Common myeloid progenitor, CD34-positive (primary cell): ENCODE measurements at regions not wholly inside any gene's neighbourhood (a gene's known extent, or its start where the extent isn't known, plus 50 kb on each side); places are given as distances from the start of the nearest gene placed in this dataset.

Experiments used
- CTCF ChIA-PET: fragments of 350-600 bp; sonication (Branson Sonifier 250); formaldehyde crosslinking; loops from one replicate; lab custom pipeline; 2021; ENCODE audit warnings: antibody characterized with exemption; lab: Charles Lee
- POLR2A ChIA-PET: fragments of 350-600 bp; sonication (Branson Sonifier 250); formaldehyde crosslinking; loops from one replicate; lab custom pipeline; 2021; ENCODE audit warnings: antibody characterized with exemption; lab: Charles Lee
- DNase-seq, 3 donors: peaks; one replicate each; pipeline versions ENCODE4 v3.0.0 to v3.0.0-alpha.2; 2013
- H3K27ac ChIP-seq, 2 experiments: 1 replicate in 1 of 2; 2 replicates in 1 of 2; pipeline ENCODE4 v1.7.0; 2013; ENCODE audit warnings: inconsistent platforms in 2 of 2, low read length in 2 of 2, mild to moderate bottlenecking in 2 of 2, low read depth in 1 of 2, moderate library complexity in 1 of 2; ENCODE audit not compliant: severe bottlenecking in 2 of 2, insufficient read depth in 1 of 2, poor library complexity in 1 of 2
- H3K27me3 ChIP-seq, 5 experiments: replicated peaks in 2 of 5; 1 replicate in 3 of 5; 2 replicates in 2 of 5; pipeline versions ENCODE4 v1.6.1 to v1.7.0; 2013; ENCODE audit warnings: low read length in 4 of 5, mild to moderate bottlenecking in 2 of 5, moderate library complexity in 2 of 5, inconsistent platforms in 1 of 5; ENCODE audit not compliant: insufficient read depth in 5 of 5, control insufficient read depth in 4 of 5
- H3K36me3 ChIP-seq, 4 experiments: 1 replicate in 2 of 4; 2 replicates in 2 of 4; pipeline versions ENCODE4 v1.6.1 to v1.7.0; 2013; ENCODE audit warnings: low read length in 3 of 4, control low read depth in 1 of 4, mild to moderate bottlenecking in 1 of 4; ENCODE audit not compliant: control insufficient read depth in 4 of 4, insufficient read depth in 4 of 4
- H3K4me1 ChIP-seq, 4 experiments: 1 replicate in 3 of 4; 2 replicates in 1 of 4; pipeline versions ENCODE4 v1.6.1 to v1.7.1; 2013; ENCODE audit warnings: low read length in 3 of 4, mild to moderate bottlenecking in 3 of 4, control low read depth in 1 of 4, inconsistent platforms in 1 of 4, moderate library complexity in 1 of 4; ENCODE audit not compliant: control insufficient read depth in 4 of 4, insufficient read depth in 4 of 4; ENCODE audit errors: control extremely low read depth in 1 of 4
- H3K4me3 ChIP-seq, 7 experiments: 1 replicate in 4 of 7; 2 replicates in 3 of 7; pipeline versions ENCODE4 v1.5.1 to v1.7.0; 2013; ENCODE audit warnings: mild to moderate bottlenecking in 7 of 7, low read length in 6 of 7, moderate library complexity in 6 of 7, inconsistent platforms in 2 of 7, low read depth in 2 of 7, control low read depth in 1 of 7; ENCODE audit not compliant: insufficient read depth in 4 of 7, control insufficient read depth in 1 of 7; ENCODE audit errors: extremely low read depth in 1 of 7
- H3K9me3 ChIP-seq, 5 experiments: 1 replicate in 4 of 5; 2 replicates in 1 of 5; pipeline versions ENCODE4 v1.6.1 to v1.7.1; 2013; ENCODE audit warnings: low read length in 4 of 5, mild to moderate bottlenecking in 2 of 5, inconsistent platforms in 1 of 5, low read depth in 1 of 5, moderate library complexity in 1 of 5; ENCODE audit not compliant: control insufficient read depth in 4 of 5, insufficient read depth in 2 of 5; ENCODE audit errors: control extremely low read depth in 1 of 5
- WGBS: methylation state at CpG from one replicate; pipeline ENCODE4 v1.1.5; 2013; ENCODE audit not compliant: insufficient coverage; 5-methylcytosine and 5-hydroxymethylcytosine counted together

DNA sequence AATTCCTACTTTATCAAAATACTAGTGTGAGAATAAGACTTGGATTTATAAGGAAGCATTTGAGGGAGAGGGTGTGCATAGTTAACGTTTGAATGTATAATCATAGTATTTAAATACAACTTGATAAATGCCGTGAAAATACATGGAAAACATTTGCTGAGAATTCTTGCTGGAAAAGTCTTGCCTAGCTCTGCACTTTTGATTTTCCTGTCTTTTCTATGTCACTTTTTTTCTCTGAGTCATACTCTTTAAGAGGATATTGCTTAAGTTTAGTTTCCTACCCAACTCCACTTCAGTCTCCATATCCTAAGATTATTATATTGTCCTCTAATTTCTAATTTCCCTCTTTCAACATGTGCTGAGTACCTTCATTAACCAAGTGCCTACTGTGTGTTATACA lies 616.6 kb upstream of the SEMA6A start:
- Histone ChIP-seq H3K27me3 (no peaks in the 10 kb centered on the region), H3K27ac (no peak overlapping the region), H3K36me3 (no peaks in the 10 kb centered on the region), H3K4me1 (no peaks in the 10 kb centered on the region), H3K9me3 (peaks cover 0 to 5% (median 0%) of the 10 kb centered on the region in 5 experiments), H3K4me3 (no peak overlapping the region)
- CTCF ChIA-PET = no interaction called here
- WGBS = no CpG with 5 or more reads among the region's 2 CpGs
- POLR2A ChIA-PET = no interaction called here
- DNase-seq = no peak

DNA sequence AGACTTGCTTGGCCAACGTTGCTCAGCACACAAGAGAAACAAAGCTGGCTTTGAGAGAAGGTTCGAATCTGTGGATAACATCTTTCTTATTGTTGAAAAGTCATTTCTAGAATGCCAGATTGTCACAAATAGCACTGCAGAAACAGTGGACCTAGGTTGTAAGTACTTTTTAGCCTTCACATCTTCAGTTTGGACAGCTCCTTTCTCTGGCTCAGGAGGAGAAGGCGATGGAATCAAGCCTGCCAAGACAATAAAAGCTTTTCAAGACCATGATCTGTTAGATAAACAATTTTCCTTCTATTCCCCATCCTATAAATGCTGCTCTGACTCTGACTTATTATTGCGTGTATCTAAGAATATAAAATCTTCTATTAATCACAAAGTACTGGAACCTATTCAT lies 615.2 kb upstream of the SEMA6A start:
- ChIA-PET CTCF (interaction anchor here (1.1 kb wide), 1 partner anchor 11 kb away, joined by 3 read pairs; no protein-coding TSS in a partner anchor), POLR2A (no interaction called here)
- H3K27ac ChIP-seq = no peak overlapping the region
- no peak for DNase-seq
- H3K4me1 ChIP-seq = no peaks in the 10 kb centered on the region
- no peaks in the 10 kb centered on the region for H3K36me3 ChIP-seq
- no peak overlapping the region for H3K4me3 ChIP-seq
- peaks cover 0 to 5% (median 0%) of the 10 kb centered on the region in 5 experiments for H3K9me3 ChIP-seq
- no peaks in the 10 kb centered on the region for H3K27me3 ChIP-seq
- WGBS = 93% methylated on average over 2 of the region's 4 CpGs

DNA sequence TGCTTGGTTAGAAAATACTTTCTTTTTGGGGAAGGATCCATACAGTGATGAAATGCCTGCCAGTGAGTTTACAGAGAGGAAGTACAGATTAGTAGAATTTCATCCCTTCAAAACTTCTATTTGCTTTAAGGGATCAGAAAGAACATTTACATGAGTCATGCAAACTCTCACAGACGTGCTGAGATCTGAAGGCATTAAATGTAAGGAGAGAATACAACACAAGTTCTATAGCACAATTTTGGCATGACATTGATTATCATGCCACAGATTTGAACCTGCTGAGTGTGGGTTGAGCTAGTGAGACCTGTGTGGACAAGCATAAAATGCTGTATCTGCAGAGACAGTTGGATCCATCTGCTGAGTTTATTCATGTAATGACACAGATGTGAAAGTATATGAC lies 613.6 kb upstream of the SEMA6A start:
- Histone ChIP-seq H3K4me3 (no peak overlapping the region), H3K36me3 (no peaks in the 10 kb centered on the region), H3K9me3 (no peaks in the 10 kb centered on the region), H3K4me1 (no peaks in the 10 kb centered on the region), H3K27ac (no peak overlapping the region), H3K27me3 (no peaks in the 10 kb centered on the region)
- ChIA-PET CTCF (no interaction called here), POLR2A (no interaction called here)
- no CpG with 5 or more reads among the region's 1 CpG for WGBS
- DNase-seq = no peak

DNA sequence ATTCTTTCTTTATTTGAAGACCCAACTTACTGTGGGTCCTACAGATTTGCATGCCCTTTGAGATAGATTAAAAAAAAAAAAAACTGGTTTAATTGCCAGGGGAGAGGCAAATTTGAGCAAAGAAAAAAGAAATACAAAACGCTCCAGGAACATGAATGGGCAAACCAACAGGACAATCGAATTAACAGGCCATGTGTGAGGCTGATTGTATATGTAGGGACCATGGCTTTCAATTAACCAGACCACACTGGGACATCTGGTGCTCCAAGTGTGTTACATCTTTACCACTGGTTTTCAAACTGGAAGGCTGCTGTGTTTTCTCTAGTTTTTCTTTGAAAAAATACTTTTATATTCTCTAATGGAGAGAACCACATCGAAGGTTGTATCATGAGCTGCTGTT lies 612.1 kb upstream of the SEMA6A start:
- ChIA-PET CTCF (no interaction called here), POLR2A (no interaction called here)
- 100% methylated on average over 2 of the region's 3 CpGs for WGBS
- no peak overlapping the region for H3K4me3 ChIP-seq
- no peaks in the 10 kb centered on the region for H3K36me3 ChIP-seq
- no peaks in the 10 kb centered on the region for H3K27me3 ChIP-seq
- H3K27ac ChIP-seq = no peak overlapping the region
- no peaks in the 10 kb centered on the region for H3K9me3 ChIP-seq
- no peaks in the 10 kb centered on the region for H3K4me1 ChIP-seq
- DNase-seq = no peak

DNA sequence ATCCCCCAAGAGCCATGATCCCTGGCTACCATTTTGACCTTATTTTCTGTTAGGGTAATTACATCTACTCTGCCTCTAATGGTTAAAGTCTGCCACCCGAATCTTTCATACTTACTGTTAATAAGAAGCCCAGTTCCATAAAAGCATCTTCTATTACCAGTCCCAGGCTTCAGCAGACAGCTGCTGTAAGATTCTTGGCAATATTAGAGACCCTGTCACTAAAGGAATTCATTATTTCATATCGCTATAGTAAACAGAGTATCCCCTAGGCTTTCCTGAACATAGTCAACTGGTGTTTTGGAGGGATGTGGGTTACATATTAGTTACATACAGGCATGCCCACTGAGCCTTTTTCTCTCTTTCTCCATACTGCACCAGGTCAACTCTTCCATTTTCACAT lies 608.7 kb upstream of the SEMA6A start:
- ChIA-PET CTCF (no interaction called here), POLR2A (no interaction called here)
- WGBS = 83% methylated on average over 1 of the region's 2 CpGs
- no peaks in the 10 kb centered on the region for H3K27me3 ChIP-seq
- no peak for DNase-seq
- no peaks in the 10 kb centered on the region for H3K36me3 ChIP-seq
- no peaks in the 10 kb centered on the region for H3K4me1 ChIP-seq
- no peaks in the 10 kb centered on the region for H3K9me3 ChIP-seq
- no peak overlapping the region for H3K4me3 ChIP-seq
- no peak overlapping the region for H3K27ac ChIP-seq

DNA sequence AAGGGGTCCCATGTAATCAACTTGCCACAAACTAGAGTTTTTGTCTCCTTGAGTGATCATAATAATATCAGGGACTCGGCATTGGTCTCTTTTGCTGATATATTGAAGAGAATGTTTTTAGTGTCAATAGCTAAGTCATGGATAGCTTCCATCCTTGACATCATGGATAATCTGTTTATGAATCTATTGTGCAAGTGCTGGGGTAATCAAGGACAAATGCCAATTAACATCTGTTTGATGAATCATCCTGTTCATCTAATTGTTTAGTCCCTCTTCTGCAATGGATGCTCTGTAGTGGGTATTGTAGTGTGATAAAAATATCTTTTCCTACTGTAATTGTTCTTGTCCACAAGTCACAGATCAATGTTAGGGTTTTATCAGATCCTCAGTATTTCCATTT lies 607.5 kb upstream of the SEMA6A start:
- Histone ChIP-seq H3K27me3 (no peaks in the 10 kb centered on the region), H3K4me3 (no peak overlapping the region), H3K36me3 (no peaks in the 10 kb centered on the region), H3K4me1 (no peaks in the 10 kb centered on the region), H3K27ac (no peak overlapping the region), H3K9me3 (no peaks in the 10 kb centered on the region)
- WGBS = 100% methylated on average over 1 of the region's 1 CpG
- CTCF ChIA-PET = no interaction called here
- POLR2A ChIA-PET = no interaction called here
- no peak for DNase-seq

DNA sequence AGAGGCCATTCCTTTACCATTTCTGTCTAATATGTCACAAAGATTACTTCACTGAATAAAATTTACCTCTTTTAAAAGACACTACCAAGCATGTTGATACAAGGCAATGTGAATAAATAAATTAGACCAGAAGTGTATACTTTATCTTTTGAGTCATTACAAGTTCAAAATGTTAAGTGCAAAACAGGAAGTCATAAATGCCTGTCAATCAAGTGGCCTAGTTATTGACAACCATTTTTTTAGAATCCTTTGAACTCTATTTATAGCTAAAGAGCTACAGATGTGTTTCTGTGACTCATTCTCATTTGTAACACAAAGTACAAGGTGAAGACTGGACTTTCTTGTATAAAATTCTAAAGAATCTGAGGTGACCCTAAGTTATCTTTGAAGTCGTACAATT lies 602.7 kb upstream of the SEMA6A start:
- CTCF ChIA-PET = no interaction called here
- POLR2A ChIA-PET = no interaction called here
- H3K27ac ChIP-seq = no peak overlapping the region
- H3K4me1 ChIP-seq = no peaks in the 10 kb centered on the region
- no peak for DNase-seq
- no peak overlapping the region for H3K4me3 ChIP-seq
- no peaks in the 10 kb centered on the region for H3K36me3 ChIP-seq
- H3K27me3 ChIP-seq = no peaks in the 10 kb centered on the region
- no CpG with 5 or more reads among the region's 1 CpG for WGBS
- no peaks in the 10 kb centered on the region for H3K9me3 ChIP-seq
